ENCODE measurements at regions not wholly inside any gene's neighbourhood (a gene's known extent, or its start where the extent isn't known, plus 50 kb on each side); places are given as distances from the start of the nearest gene placed in this dataset.

DNA sequence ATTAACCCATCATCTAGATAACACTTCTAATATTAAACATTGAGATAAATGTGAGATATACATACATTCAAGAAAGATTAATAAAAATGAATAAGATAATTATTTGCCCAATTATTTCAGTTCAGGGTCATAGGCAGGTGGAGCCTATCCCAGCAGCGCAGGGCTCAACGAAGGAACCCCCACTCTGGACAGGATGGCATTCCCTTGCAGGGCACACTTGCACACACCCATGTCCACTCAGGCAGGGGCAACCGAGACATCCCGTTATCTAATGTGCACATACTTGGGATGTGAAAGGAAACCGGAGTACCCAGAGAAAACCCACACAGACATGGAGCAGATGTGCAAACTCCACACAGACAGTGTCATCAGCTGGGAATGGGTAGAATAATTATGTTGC is 175.4 kb upstream of the CMC1 start:
- ChIA-PET CTCF (no interaction called here), POLR2A (ENCODE audit: low non-redundant PET) (no interaction called here)
- no peak for DNase-seq (ENCODE audit: low spot score)
- no peak overlapping the region for H3K27ac ChIP-seq
- TF ChIP-seq, protein P1, sequence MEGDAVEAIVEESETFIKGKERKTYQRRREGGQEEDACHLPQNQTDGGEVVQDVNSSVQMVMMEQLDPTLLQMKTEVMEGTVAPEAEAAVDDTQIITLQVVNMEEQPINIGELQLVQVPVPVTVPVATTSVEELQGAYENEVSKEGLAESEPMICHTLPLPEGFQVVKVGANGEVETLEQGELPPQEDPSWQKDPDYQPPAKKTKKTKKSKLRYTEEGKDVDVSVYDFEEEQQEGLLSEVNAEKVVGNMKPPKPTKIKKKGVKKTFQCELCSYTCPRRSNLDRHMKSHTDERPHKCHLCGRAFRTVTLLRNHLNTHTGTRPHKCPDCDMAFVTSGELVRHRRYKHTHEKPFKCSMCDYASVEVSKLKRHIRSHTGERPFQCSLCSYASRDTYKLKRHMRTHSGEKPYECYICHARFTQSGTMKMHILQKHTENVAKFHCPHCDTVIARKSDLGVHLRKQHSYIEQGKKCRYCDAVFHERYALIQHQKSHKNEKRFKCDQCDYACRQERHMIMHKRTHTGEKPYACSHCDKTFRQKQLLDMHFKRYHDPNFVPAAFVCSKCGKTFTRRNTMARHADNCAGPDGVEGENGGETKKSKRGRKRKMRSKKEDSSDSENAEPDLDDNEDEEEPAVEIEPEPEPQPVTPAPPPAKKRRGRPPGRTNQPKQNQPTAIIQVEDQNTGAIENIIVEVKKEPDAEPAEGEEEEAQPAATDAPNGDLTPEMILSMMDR (conservative IDR thresholded peaks at IDR 0.05; ENCODE audit: low read depth): no peak

DNA sequence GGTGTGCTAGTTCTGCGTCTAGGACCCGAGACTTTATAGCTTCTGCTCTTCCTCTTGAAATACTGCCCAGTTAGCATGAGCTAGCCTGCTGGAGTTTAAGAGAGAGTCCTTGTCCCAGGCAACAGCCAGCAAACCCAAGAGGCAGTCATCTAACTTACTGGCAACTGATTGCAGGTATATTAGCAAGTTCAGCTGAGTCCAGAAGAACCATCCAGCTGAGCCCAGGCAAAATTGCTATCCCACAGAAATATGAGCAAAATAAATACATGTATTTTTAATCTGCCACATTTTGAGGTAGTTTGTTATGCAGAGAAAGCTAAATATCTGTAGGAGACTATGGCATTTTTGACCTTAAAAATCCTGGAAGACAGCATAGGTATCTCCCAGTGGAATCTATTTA is 174.4 kb upstream of the CMC1 start:
- DNase-seq (ENCODE audit: low spot score): no peak
- TF ChIP-seq, protein P1 (conservative IDR thresholded peaks at IDR 0.05; ENCODE audit: low read depth): no peak
- ChIA-PET CTCF (interaction anchor here (0.6 kb wide), 1 partner anchor 219 kb away, joined by 3 read pairs; no protein-coding TSS in a partner anchor), POLR2A (ENCODE audit: low non-redundant PET) (no interaction called here)
- no peak overlapping the region for H3K27ac ChIP-seq

DNA sequence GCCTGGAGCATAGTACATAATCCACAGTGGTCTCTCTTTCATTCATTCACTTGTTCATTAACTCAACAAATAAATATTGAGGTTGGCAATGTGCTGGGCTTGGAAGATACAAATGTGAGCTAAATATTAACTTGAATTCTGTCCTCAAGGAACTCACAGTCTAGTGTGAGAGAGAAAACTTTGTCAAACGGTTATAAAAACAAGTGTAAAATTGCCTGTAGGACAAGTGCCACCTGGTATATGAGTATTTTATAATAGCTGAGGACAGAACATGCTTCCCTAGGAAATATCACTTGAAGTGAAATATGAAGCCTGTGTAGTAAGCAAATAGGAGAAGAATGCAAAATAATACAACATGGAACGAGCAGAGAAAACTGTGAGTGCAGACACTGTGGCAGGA is 173.1 kb upstream of the CMC1 start:
- CTCF ChIA-PET: no interaction called here
- no peak for DNase-seq (ENCODE audit: low spot score)
- POLR2A ChIA-PET (ENCODE audit: low non-redundant PET): no interaction called here
- no peak overlapping the region for H3K27ac ChIP-seq
- TF ChIP-seq, protein P1 (conservative IDR thresholded peaks at IDR 0.05; ENCODE audit: low read depth): no peak

DNA sequence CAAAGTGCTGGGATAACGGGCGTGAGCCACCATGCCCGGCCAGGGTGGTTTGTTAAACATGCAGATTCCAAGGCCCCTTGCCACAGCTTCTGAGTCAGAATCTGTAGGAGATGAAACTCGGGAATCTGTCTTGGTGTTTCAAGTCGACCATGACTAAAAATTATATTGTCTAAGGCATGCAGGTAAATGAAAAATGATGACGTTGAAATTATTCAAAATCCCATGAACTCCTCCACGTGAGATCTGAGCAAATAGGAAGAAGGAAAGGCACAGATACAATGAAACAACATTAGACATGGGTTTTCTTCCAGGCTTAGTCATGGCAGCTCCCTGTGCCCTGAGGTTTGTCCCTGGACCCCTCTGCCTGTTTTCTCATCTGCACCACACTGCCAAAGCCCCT is 172.0 kb upstream of the CMC1 start:
- no peak for DNase-seq (ENCODE audit: low spot score)
- POLR2A ChIA-PET (ENCODE audit: low non-redundant PET): no interaction called here
- H3K27ac ChIP-seq: no peak overlapping the region
- TF ChIP-seq, protein P1 (conservative IDR thresholded peaks at IDR 0.05; ENCODE audit: low read depth): no peak
- CTCF ChIA-PET: interaction anchor here (0.6 kb wide), 1 partner anchor 282 kb away, joined by 4 read pairs; no protein-coding TSS in a partner anchor

DNA sequence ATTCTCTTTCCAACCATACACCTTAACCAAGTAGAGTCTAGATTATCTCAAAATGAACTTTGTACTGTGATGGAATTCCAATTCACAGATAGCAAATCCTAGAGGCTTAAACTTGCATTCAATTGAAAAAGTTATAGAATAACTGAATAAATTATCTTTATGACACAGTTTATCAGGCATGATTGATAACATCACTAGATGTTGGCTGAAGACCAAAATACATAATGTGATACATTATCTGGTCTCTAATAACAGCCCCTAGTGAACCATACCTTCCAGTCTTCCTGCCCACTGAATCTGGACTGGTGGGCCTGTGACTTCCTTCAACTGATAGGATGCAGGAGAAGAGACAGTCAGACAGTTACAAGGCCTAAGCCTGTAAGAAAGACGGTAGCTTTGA is 165.2 kb upstream of the CMC1 start:
- ChIA-PET POLR2A (ENCODE audit: low non-redundant PET) (no interaction called here), CTCF (no interaction called here)
- no peak overlapping the region for H3K27ac ChIP-seq
- TF ChIP-seq, protein P1 (conservative IDR thresholded peaks at IDR 0.05; ENCODE audit: low read depth): no peak
- DNase-seq (ENCODE audit: low spot score): no peak

DNA sequence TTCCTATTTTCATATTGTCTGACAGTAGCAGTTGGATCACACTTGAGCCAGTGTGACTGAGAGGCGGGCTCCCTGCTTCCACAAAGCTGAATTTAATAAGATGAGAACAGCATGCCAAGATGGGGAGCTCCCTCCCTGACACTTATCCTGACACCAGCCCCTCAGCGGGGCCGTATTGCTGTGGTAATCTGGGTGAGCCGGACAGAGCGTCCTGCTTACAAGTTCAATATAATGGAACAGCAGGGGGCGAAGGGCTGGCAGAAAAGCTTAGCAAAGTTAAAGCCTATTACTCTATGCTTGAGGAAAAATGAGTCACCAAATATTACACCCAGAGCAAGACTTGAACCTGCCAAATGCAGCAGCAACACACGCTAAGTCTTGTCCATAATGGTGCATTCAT is 163.8 kb upstream of the CMC1 start:
- TF ChIP-seq, protein P1 (conservative IDR thresholded peaks at IDR 0.05; ENCODE audit: low read depth): no peak
- CTCF ChIA-PET: no interaction called here
- DNase-seq (ENCODE audit: low spot score): no peak
- H3K27ac ChIP-seq: no peak overlapping the region
- POLR2A ChIA-PET (ENCODE audit: low non-redundant PET): no interaction called here

DNA sequence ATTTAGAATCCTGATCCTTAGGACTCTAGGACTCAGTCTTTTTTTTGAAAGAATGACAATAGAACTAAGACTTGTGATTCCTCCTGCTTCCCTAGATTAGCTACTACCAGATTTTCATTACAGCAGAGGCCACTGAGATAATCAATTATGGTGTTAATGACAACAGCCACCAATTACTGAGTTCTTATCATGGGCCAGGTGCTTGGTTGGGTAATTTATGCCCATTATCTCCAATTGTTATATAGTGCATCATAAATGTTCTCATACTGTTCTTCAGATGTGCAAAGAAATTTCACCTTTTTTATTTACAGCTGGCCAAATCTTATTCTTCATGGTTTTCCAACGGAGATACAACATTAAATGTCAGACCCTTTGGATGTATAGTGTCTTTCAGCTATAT is 162.9 kb upstream of the CMC1 start:
- TF ChIP-seq, protein P1 (conservative IDR thresholded peaks at IDR 0.05; ENCODE audit: low read depth): no peak
- CTCF ChIA-PET: no interaction called here
- no peak for DNase-seq (ENCODE audit: low spot score)

More for the DNA sequence above, 162.9 kb upstream of the CMC1 start:
- H3K27ac ChIP-seq: no peak overlapping the region
- POLR2A ChIA-PET (ENCODE audit: low non-redundant PET): no interaction called here

Measured in RWPE1 (cell line).